IPS DF 6.9 (cell line): ENCODE measurements at regions not wholly inside any gene's neighbourhood (a gene's known extent, or its start where the extent isn't known, plus 50 kb on each side); places are given as distances from the start of the nearest gene placed in this dataset.

Experiments
- DNase-seq: peaks from one replicate; pipeline ENCODE4 v3.0.0-alpha.2; 2013; ENCODE audit warnings: low read depth, low spot score
- H3K27ac ChIP-seq: one replicate; pipeline ENCODE4 v1.5.1; 2013; ENCODE audit warnings: low read length, control low read depth
- H3K27me3 ChIP-seq: 2 replicates; pipeline ENCODE4 v1.6.1; 2013; ENCODE audit warnings: mild to moderate bottlenecking, low read length; ENCODE audit not compliant: control insufficient read depth, insufficient read depth
- H3K36me3 ChIP-seq: 2 replicates; pipeline ENCODE4 v1.6.1; 2013; ENCODE audit warnings: low read length; ENCODE audit not compliant: control insufficient read depth, insufficient read depth
- H3K4me1 ChIP-seq: 2 replicates; pipeline ENCODE4 v1.6.1; 2013; ENCODE audit warnings: low read length; ENCODE audit not compliant: control insufficient read depth, insufficient read depth
- H3K4me3 ChIP-seq: 2 replicates; pipeline ENCODE4 v1.5.1; 2013; ENCODE audit warnings: mild to moderate bottlenecking, low read length
- H3K9me3 ChIP-seq: 2 replicates; pipeline ENCODE4 v1.6.1; 2013; ENCODE audit warnings: low read length, inconsistent platforms; ENCODE audit not compliant: control insufficient read depth, insufficient read depth
- WGBS: extraction: QIAGEN DNeasy Blood & Tissue Kit; methylation state at CpG from one replicate; pipeline ENCODE4 v1.1.7; 2013; ENCODE audit warnings: mixed read lengths, missing lambda C conversion rate; ENCODE audit not compliant: insufficient read length, insufficient coverage; 5-methylcytosine and 5-hydroxymethylcytosine counted together

GRCh38 chr7:130995252-130996081 lies 261.5 kb upstream of the KLF14 start:
- Histone ChIP-seq H3K4me1 (no peaks in the 10 kb centered on the region), H3K27me3 (no peaks in the 10 kb centered on the region), H3K27ac (no peak overlapping the region), H3K4me3 (no peak overlapping the region), H3K9me3 (no peaks in the 10 kb centered on the region), H3K36me3 (no peaks in the 10 kb centered on the region)
- no CpG with 5 or more reads among the region's 10 CpGs for WGBS
- no peak for DNase-seq

- Histone ChIP-seq H3K27ac (no peak overlapping the region), H3K27me3 (no peaks in the 10 kb centered on the region), H3K36me3 (no peaks in the 10 kb centered on the region), H3K4me1 (no peaks in the 10 kb centered on the region), H3K4me3 (no peak overlapping the region), H3K9me3 (no peaks in the 10 kb centered on the region)
- WGBS: no CpG with 5 or more reads among the region's 5 CpGs
- no peak for DNase-seq
Observed at GRCh38 chr7:130996205-130996832, 262.3 kb upstream of the KLF14 start.

DNA sequence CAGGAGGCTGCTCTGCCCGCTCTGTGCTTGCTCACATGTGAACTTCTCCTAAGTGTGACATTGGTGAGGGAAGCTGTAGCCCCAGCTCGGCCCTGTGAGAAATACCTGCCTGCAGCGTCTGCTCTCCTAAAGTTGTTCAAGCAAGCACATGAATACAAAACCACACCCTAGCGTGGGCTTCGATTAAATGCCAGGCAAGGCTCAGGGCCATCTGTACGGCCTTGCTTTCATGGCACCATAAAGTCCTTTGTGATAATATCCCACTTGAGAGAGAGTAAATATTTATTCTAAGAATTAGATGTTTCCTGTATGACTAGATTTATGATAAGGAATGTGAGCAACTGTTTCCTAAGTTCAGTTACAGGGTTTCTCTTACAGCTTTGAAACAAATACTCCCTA lies 262.8 kb upstream of the KLF14 start:
- no peak overlapping the region for H3K27ac ChIP-seq
- DNase-seq: no peak
- H3K27me3 ChIP-seq: no peaks in the 10 kb centered on the region
- no peaks in the 10 kb centered on the region for H3K9me3 ChIP-seq
- no peak overlapping the region for H3K4me3 ChIP-seq
- no peaks in the 10 kb centered on the region for H3K36me3 ChIP-seq
- WGBS: no CpG with 5 or more reads among the region's 6 CpGs
- no peaks in the 10 kb centered on the region for H3K4me1 ChIP-seq

DNA sequence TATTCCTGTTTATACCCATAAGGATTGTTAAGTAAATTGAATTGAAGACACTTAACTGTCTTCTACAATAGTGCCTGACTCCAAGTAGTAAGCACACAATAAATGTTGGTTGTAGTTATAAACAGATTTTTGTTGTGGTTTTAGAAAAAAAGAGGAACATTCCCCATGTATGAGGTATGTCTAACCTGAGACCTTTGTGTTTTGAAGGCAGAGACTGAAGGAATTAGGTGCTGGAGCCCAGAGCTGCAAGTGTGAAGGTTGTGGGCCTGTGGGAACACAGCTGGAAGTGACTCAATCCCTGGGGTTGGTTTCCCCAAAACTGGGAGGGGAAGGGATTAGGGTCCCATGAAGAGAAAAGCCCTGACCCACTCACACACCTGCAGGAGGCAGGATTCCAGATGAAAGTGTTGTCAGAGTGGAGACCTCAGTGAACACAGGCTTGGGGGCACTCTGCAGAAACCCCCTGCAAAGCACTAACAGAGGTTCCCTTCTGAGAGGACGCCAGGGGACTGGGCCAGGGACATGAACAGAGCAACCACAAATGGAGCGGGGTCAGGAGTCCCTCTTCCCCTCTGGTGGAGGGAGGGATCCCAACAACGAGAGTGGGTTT lies 265.1 kb upstream of the KLF14 start:
- H3K36me3 ChIP-seq: no peaks in the 10 kb centered on the region
- no peaks in the 10 kb centered on the region for H3K9me3 ChIP-seq
- H3K27ac ChIP-seq: no peak overlapping the region
- no CpG with 5 or more reads among the region's 3 CpGs for WGBS
- no peaks in the 10 kb centered on the region for H3K27me3 ChIP-seq
- DNase-seq: no peak
- H3K4me3 ChIP-seq: no peak overlapping the region
- no peaks in the 10 kb centered on the region for H3K4me1 ChIP-seq

DNA sequence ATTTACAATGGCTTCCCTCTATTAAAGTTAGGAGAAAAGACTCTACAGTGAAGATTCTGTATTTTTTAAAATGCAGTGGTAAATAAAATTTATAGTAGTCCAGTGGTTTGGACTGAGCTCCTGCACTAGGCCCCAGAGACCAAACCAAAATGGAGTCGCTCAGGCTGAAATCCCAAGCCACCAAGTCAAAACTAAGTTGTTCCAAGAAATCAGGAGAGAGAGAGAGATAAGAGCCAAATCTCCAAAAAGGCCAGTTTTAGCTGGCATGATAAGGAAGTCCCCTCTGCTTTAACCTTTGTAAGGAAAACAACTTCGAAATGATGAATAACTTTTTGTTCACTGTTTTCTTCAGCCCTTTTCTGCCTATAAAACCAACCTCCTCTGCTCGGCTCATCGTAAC lies 265.9 kb upstream of the KLF14 start:
- Histone ChIP-seq H3K9me3 (no peaks in the 10 kb centered on the region), H3K27ac (no peak overlapping the region), H3K36me3 (no peaks in the 10 kb centered on the region), H3K4me1 (no peaks in the 10 kb centered on the region), H3K4me3 (no peak overlapping the region), H3K27me3 (no peaks in the 10 kb centered on the region)
- WGBS: no CpG with 5 or more reads among the region's 4 CpGs
- no peak for DNase-seq

DNA sequence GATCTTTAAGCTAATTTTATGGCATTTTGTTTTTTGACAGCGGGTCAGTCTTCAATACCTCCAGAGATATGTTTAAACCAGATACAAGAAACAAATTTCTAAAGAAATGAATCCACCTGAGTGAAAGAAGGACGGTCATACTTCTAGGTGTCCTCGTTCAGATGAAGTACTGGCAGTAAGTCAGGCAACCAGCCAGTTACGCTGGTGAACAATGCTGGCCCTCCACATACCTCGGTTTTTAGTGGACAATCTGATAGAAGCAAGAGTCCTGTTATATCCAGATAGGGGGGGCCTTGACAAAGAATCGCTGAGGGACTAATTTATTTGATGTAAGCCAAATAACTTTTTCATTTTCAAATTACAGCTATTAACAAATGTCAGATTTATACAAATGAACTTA lies 266.4 kb upstream of the KLF14 start:
- WGBS: no CpG with 5 or more reads among the region's 6 CpGs
- Histone ChIP-seq H3K36me3 (no peaks in the 10 kb centered on the region), H3K27ac (no peak overlapping the region), H3K4me3 (no peak overlapping the region), H3K27me3 (no peaks in the 10 kb centered on the region), H3K9me3 (no peaks in the 10 kb centered on the region), H3K4me1 (no peaks in the 10 kb centered on the region)
- no peak for DNase-seq

DNA sequence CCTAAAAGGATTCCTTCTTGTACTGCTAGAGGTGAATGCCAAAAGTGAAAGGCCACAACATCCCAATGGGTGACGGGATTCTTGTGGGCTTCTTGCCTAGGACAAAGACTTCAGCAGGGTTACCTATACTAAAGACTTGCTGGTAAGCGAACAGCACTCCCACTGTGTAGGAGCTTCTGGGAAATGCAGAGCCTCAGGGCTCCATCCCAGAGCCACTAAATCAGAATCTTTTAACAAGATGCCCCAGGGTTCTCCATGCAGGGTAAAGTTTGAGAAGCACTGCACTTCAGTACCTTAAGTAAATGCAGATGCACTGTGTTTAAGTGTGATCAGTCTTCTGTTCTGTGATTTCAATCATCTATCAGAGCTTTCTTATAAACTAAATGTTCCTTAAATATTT lies 266.9 kb upstream of the KLF14 start:
- H3K4me1 ChIP-seq: no peaks in the 10 kb centered on the region
- no peak overlapping the region for H3K27ac ChIP-seq
- H3K36me3 ChIP-seq: no peaks in the 10 kb centered on the region
- DNase-seq: no peak
- H3K9me3 ChIP-seq: no peaks in the 10 kb centered on the region
- no peaks in the 10 kb centered on the region for H3K27me3 ChIP-seq
- no CpG with 5 or more reads among the region's 2 CpGs for WGBS
- no peak overlapping the region for H3K4me3 ChIP-seq

GRCh38 chr7:131002600-131002999 lies 268.6 kb upstream of the KLF14 start:
- Histone ChIP-seq H3K9me3 (no peaks in the 10 kb centered on the region), H3K27ac (no peak overlapping the region), H3K27me3 (no peaks in the 10 kb centered on the region), H3K4me3 (no peak overlapping the region), H3K4me1 (no peaks in the 10 kb centered on the region), H3K36me3 (no peaks in the 10 kb centered on the region)
- WGBS: no CpG with 5 or more reads among the region's 1 CpG
- no peak for DNase-seq

DNA sequence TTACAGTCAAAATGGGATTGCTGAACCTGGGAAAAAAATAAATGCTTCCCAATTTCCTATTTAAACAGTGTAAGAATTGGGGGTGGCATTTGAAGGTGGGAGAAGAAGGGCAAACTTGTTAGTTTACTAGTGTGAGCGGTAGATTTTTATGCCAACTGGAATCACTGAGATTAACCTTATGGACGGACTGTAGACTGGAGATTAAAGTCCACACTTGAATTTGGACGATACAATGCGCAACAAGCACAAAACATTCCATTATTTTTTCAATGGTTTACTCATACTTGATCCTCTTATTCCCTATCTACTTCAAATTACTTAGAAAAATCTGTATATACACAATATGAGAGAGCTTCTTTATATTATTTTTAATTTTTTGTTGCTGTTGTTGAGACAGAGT lies 269.6 kb upstream of the KLF14 start:
- no peaks in the 10 kb centered on the region for H3K4me1 ChIP-seq
- H3K36me3 ChIP-seq: no peaks in the 10 kb centered on the region
- no CpG with 5 or more reads among the region's 4 CpGs for WGBS
- H3K27ac ChIP-seq: no peak overlapping the region
- H3K4me3 ChIP-seq: no peak overlapping the region
- no peaks in the 10 kb centered on the region for H3K9me3 ChIP-seq
- no peaks in the 10 kb centered on the region for H3K27me3 ChIP-seq
- DNase-seq: no peak

DNA sequence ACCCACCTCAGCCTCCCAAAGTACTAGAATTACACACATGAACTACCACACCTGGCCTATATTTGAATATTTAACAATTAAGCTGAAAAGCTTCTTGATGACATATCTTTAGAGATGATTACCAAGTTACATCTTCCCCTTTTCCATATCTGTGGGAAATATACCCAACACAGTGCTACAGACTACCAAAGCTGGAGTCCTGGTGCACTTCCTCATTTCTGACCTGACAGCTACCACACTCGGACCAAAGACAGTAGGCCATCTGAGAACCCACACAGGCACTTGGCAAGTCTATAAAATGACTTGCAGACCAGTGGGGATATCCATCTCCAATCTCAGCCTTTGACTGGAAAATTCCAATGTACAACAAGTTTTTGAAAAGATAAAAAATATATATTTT lies 270.4 kb upstream of the KLF14 start:
- H3K36me3 ChIP-seq: no peaks in the 10 kb centered on the region
- no CpG with 5 or more reads among the region's 1 CpG for WGBS
- no peaks in the 10 kb centered on the region for H3K4me1 ChIP-seq

More for the DNA sequence above, 270.4 kb upstream of the KLF14 start:
- Histone ChIP-seq H3K4me3 (no peak overlapping the region), H3K9me3 (no peaks in the 10 kb centered on the region), H3K27me3 (no peaks in the 10 kb centered on the region), H3K27ac (no peak overlapping the region)
- DNase-seq: no peak
